Endothelial cell of umbilical vein (primary cell): ENCODE measurements at regions not wholly inside any gene's neighbourhood (a gene's known extent, or its start where the extent isn't known, plus 50 kb on each side); places are given as distances from the start of the nearest gene placed in this dataset.

Source experiments
- BruUV-seq: library from RNA; stranded (reverse); fragments of 400-500 nt; replicated peaks from 2 replicates; lab custom pipeline; 2021; lab: Mats Ljungman, UMichigan
- CTCF ChIA-PET: fragments of 300-600, 350-600 bp; sonication (Branson Sonifier 250); formaldehyde crosslinking; loops from one replicate; lab custom pipeline; 2021; ENCODE audit warnings: antibody characterized with exemption, inconsistent platforms; lab: Charles Lee
- POLR2A ChIA-PET: fragments of 300-600, 350-600 bp; sonication (Branson Sonifier 250); formaldehyde crosslinking; loops from one replicate; lab custom pipeline; 2021; ENCODE audit warnings: antibody characterized with exemption, inconsistent platforms; lab: Charles Lee
- DNase-seq: peaks from one replicate; pipeline ENCODE4 v3.0.0-alpha.2; 2011; ENCODE audit warnings: low read depth, low spot score
- FAIRE-seq: peaks from 2 replicates; lab custom pipeline; 2011; peaks lifted over from hg19 to GRCh38; lab: Jason Lieb, UNC
- H2AFZ ChIP-seq: 2 replicates; pipeline ENCODE4 v1.6.0; 2012; ENCODE audit warnings: low read depth, low read length, control low read depth, inconsistent platforms
- H3K27ac ChIP-seq: 2 replicates; pipeline ENCODE4 v1.5.1; 2011; ENCODE audit warnings: low read depth, mild to moderate bottlenecking, control low read depth, low read length, moderate library complexity; ENCODE audit not compliant: insufficient read depth
- H3K27me3 ChIP-seq, 2 experiments: 2 replicates each; pipeline versions ENCODE4 v1.6.0 to v1.6.1; 2011; ENCODE audit warnings: low read length in 2 of 2, mixed read lengths in 1 of 2; ENCODE audit not compliant: control insufficient read depth in 2 of 2, insufficient read depth in 2 of 2
- H3K36me3 ChIP-seq, 2 experiments: 2 replicates in 1 of 2; 3 replicates in 1 of 2; pipeline ENCODE4 v1.5.1; 2011; ENCODE audit warnings: low read length in 2 of 2, mild to moderate bottlenecking in 1 of 2, moderate library complexity in 1 of 2; ENCODE audit not compliant: control insufficient read depth in 2 of 2, insufficient read depth in 2 of 2; ENCODE audit errors: extremely low read depth in 1 of 2
- H3K4me1 ChIP-seq: 3 replicates; pipeline ENCODE4 v1.5.1; 2011; ENCODE audit warnings: mild to moderate bottlenecking, low read length; ENCODE audit not compliant: control insufficient read depth, insufficient read depth; ENCODE audit errors: extremely low read depth
- H3K4me2 ChIP-seq: 2 replicates; pipeline ENCODE4 v1.6.1; 2011; ENCODE audit warnings: low read length, control low read depth, mixed read lengths; ENCODE audit not compliant: insufficient read depth
- H3K4me3 ChIP-seq, 3 experiments: fragments of 200-600 bp in 1 of 3; sonication (generic), shearing (Covaris generic) in 1 of 3; replicated peaks in 1 of 3; 2 replicates each; pipeline ENCODE4 v1.5.1; 2011 to 2016; ENCODE audit warnings: control low read depth in 3 of 3, low read length in 3 of 3, mild to moderate bottlenecking in 2 of 3, inconsistent platforms in 1 of 3, low read depth in 1 of 3, moderate library complexity in 1 of 3; ENCODE audit not compliant: insufficient read depth in 1 of 3
- H3K79me2 ChIP-seq: 2 replicates; pipeline ENCODE4 v1.6.0; 2012; ENCODE audit warnings: low read length, inconsistent platforms; ENCODE audit not compliant: control insufficient read depth, insufficient read depth
- H3K9ac ChIP-seq: replicated peaks from 2 replicates; pipeline ENCODE3; 2011; ENCODE audit warnings: low read length, control low read depth; ENCODE audit not compliant: insufficient read depth; ENCODE audit errors: extremely low read depth
- H3K9me1 ChIP-seq: replicated peaks from 3 replicates; pipeline ENCODE4 v1.6.0; 2011; ENCODE audit warnings: mild to moderate bottlenecking, low read length; ENCODE audit not compliant: control insufficient read depth, insufficient read depth; ENCODE audit errors: extremely low read depth
- H3K9me3 ChIP-seq: replicated peaks from 2 replicates; pipeline ENCODE4 v1.5.1; 2012; ENCODE audit warnings: low read length, inconsistent platforms; ENCODE audit not compliant: control insufficient read depth, insufficient read depth
- H4K20me1 ChIP-seq: replicated peaks from 2 replicates; pipeline ENCODE3; 2011; ENCODE audit warnings: mild to moderate bottlenecking, low read length; ENCODE audit not compliant: control insufficient read depth, insufficient read depth; ENCODE audit errors: extremely low read depth
- CTCF ChIP-seq, 2 donors: IDR thresholded peaks; 1 replicate in 1 of 2; 2 replicates in 1 of 2; pipeline ENCODE4 v1.5.1; 2011; ENCODE audit warnings: low read length in 2 of 2, mild to moderate bottlenecking in 2 of 2, moderate library complexity in 2 of 2, control low read depth in 1 of 2, inconsistent platforms in 1 of 2, low read depth in 1 of 2; ENCODE audit not compliant: insufficient read depth in 1 of 2; ENCODE audit errors: extremely low read depth in 1 of 2
- EZH2 ChIP-seq: IDR thresholded peaks from 2 replicates; pipeline ENCODE4 v1.6.1; 2012; ENCODE audit warnings: borderline replicate concordance, low read depth, mild to moderate bottlenecking, moderate library complexity, low read length, inconsistent platforms; ENCODE audit not compliant: severe bottlenecking
- FOS ChIP-seq: IDR thresholded peaks from 2 replicates; pipeline ENCODE4 v1.6.1; 2011; ENCODE audit warnings: mild to moderate bottlenecking, low read length, moderate library complexity, borderline replicate concordance; ENCODE audit not compliant: insufficient read depth
- GATA2 ChIP-seq: IDR thresholded peaks from 2 replicates; pipeline ENCODE4 v1.7.0; 2011; ENCODE audit warnings: low read depth, mild to moderate bottlenecking, moderate library complexity, mixed read lengths, low read length; ENCODE audit not compliant: insufficient read length, insufficient read depth
- JUN ChIP-seq: IDR thresholded peaks from 2 replicates; pipeline ENCODE4 v1.6.1; 2011; ENCODE audit warnings: borderline replicate concordance, low read depth; ENCODE audit not compliant: insufficient read length, insufficient read depth
- MAX ChIP-seq: IDR thresholded peaks from 2 replicates; pipeline ENCODE4 v1.6.1; 2011; ENCODE audit not compliant: insufficient read depth, insufficient read length
- MYC ChIP-seq: IDR thresholded peaks from one replicate; pipeline ENCODE4 v1.6.1; 2011; ENCODE audit warnings: mild to moderate bottlenecking, low read depth, low read length
- POLR2A ChIP-seq: IDR thresholded peaks from 2 replicates; pipeline ENCODE4 v1.6.1; 2012; ENCODE audit warnings: low read depth, mild to moderate bottlenecking, control low read depth, low read length
- POLR2AphosphoS5 ChIP-seq: IDR thresholded peaks from 2 replicates; pipeline ENCODE4 v1.6.1; 2012; ENCODE audit warnings: low read depth, mild to moderate bottlenecking, control low read depth, low read length, moderate library complexity; ENCODE audit not compliant: insufficient read depth
- dilution Hi-C: fragments of 300-500 bp; cut with MboI; formaldehyde crosslinking; loops from one replicate; pipeline ENCODE4 v1.15.0; 2019; ENCODE audit warnings: low sequenced_read_pairs; ENCODE audit not compliant: extremely low pct_ligation_motif_present
- intact Hi-C: fragments of 100-400 bp; cut with micrococcal nuclease; formaldehyde crosslinking; loops from one replicate; pipeline ENCODE4 v1.10.0; 2022

GRCh38 chr7:153847828-153848227 lies 204.4 kb upstream of the DPP6 start:
- no peaks in the 10 kb centered on the region for H3K27me3 ChIP-seq
- dilution Hi-C loops (no loop called here), intact Hi-C loops (no loop called here)
- H3K27ac ChIP-seq: no peak overlapping the region
- TF ChIP-seq EZH2 (no peak), FOS (no peak), POLR2A (no peak), MYC (no peak), GATA2 (no peak), MAX (no peak), JUN (no peak), POLR2AphosphoS5 (no peak), CTCF (IDR thresholded peaks at IDR 0.05; ENCODE audit: extremely low read depth in 1 of 2, insufficient read depth in 1 of 2, low read depth in 1 of 2, low read length in 2 of 2) (no peak)
- POLR2A ChIA-PET: no interaction called here
- FAIRE-seq (no peak), DNase-seq (no peak)
- H3K9me3 ChIP-seq: no peaks in the 10 kb centered on the region
- no peak overlapping the region for H2AFZ ChIP-seq
- H3K79me2 ChIP-seq: no peaks in the 10 kb centered on the region
- no peaks in the 10 kb centered on the region for H3K9me1 ChIP-seq
- BruUV-seq: no TSS peak
- CTCF ChIA-PET: no interaction called here
- H3K4me3 ChIP-seq: no peak overlapping the region
- no peaks in the 10 kb centered on the region for H3K4me1 ChIP-seq
- H3K36me3 ChIP-seq: no peaks in the 10 kb centered on the region
- no peak overlapping the region for H3K9ac ChIP-seq
- no peak overlapping the region for H3K4me2 ChIP-seq
- H4K20me1 ChIP-seq: no peaks in the 10 kb centered on the region
